HCT116 (cell line): ENCODE measurements at regions not wholly inside any gene's neighbourhood (a gene's known extent, or its start where the extent isn't known, plus 50 kb on each side); places are given as distances from the start of the nearest gene placed in this dataset.

Experiments used
- ATAC-seq: fragments of 200-7000 bp; cut with Tn5 transposase; 2 replicates; pipeline ENCODE4 v1.9.1; 2020; ENCODE audit warnings: mild to moderate bottlenecking, moderate library complexity
- BruUV-seq: library from RNA; stranded (reverse); fragments of 400-500 nt; replicated peaks from 2 replicates; lab custom pipeline; 2021; lab: Mats Ljungman, UMichigan
- CTCF ChIA-PET: fragments of 300-600 bp; sonication (Branson Sonifier 250); formaldehyde crosslinking; loops from one replicate; lab custom pipeline; 2021; ENCODE audit warnings: antibody characterized with exemption; lab: Charles Lee
- POLR2A ChIA-PET: fragments of 300-600, 350-600 bp; sonication (Branson Sonifier 250); formaldehyde crosslinking; loops from one replicate; lab custom pipeline; 2021; ENCODE audit warnings: antibody characterized with exemption; lab: Charles Lee
- RAD21 ChIA-PET, 2 experiments: fragments of 300-600 bp; sonication (Branson Sonifier 250); formaldehyde crosslinking; loops; one replicate each; lab custom pipeline; 2023; ENCODE audit warnings: low total read pairs in 2 of 2; ENCODE audit not compliant: uncharacterized antibody in 2 of 2, unreplicated experiment in 2 of 2, low non-redundant PET in 1 of 2; lab: Charles Lee
- DNase-seq: peaks from one replicate; pipeline ENCODE4 v3.0.0-alpha.2; 2010; ENCODE audit warnings: low read depth, low spot score
- H2AFZ ChIP-seq: fragments of 200-600 bp; shearing (Covaris generic), sonication (generic); 2 replicates; pipeline ENCODE4 v1.6.1; 2017; ENCODE audit warnings: low read depth, mixed run types, mixed read lengths, antibody characterized with exemption, low read length; ENCODE audit not compliant: poor library complexity, severe bottlenecking
- H3K27ac ChIP-seq: 2 replicates; pipeline ENCODE4 v1.5.1; 2012; ENCODE audit warnings: low read depth, low read length
- H3K27me3 ChIP-seq: fragments of 200-600 bp; sonication (generic); 2 replicates; pipeline ENCODE4 v1.6.1; 2016; ENCODE audit warnings: mixed run types, low read length, mixed read lengths; ENCODE audit not compliant: insufficient read depth
- H3K36me3 ChIP-seq, 2 experiments: fragments of 200-500 bp in 1 of 2; fragments of 200-600 bp in 1 of 2; sonication (Bioruptor generic) in 1 of 2; sonication (generic) in 1 of 2; 2 replicates each; pipeline versions ENCODE4 v1.5.1 to v1.6.1; 2014 to 2016; ENCODE audit warnings: low read length in 2 of 2, inconsistent platforms in 1 of 2, mixed read lengths in 1 of 2, mixed run types in 1 of 2; ENCODE audit not compliant: insufficient read depth in 2 of 2, control insufficient read depth in 1 of 2
- H3K4me1 ChIP-seq, 2 experiments: fragments of 200-600 bp in 1 of 2; sonication (generic) in 1 of 2; 2 replicates each; pipeline versions ENCODE4 v1.5.1 to v1.6.1; 2012 to 2017; ENCODE audit warnings: low read length in 2 of 2, inconsistent platforms in 1 of 2, mild to moderate bottlenecking in 1 of 2, mixed read lengths in 1 of 2, mixed run types in 1 of 2, moderate library complexity in 1 of 2; ENCODE audit not compliant: insufficient read depth in 2 of 2, control insufficient read depth in 1 of 2
- H3K4me2 ChIP-seq: fragments of 200-600 bp; sonication (generic); 2 replicates; pipeline ENCODE4 v1.6.1; 2017; ENCODE audit warnings: mixed run types, low read length, mixed read lengths
- H3K4me3 ChIP-seq, 2 experiments: fragments of 200-600 bp in 1 of 2; sonication (generic) in 1 of 2; replicated peaks in 1 of 2; 2 replicates each; pipeline ENCODE4 v1.5.1; 2011 to 2016; ENCODE audit warnings: low read length in 2 of 2, control low read depth in 1 of 2, low read depth in 1 of 2, mild to moderate bottlenecking in 1 of 2, mixed read lengths in 1 of 2, mixed run types in 1 of 2
- H3K79me2 ChIP-seq: fragments of 200-600 bp; sonication (generic); 2 replicates; pipeline ENCODE4 v1.6.1; 2017; ENCODE audit warnings: mild to moderate bottlenecking, mixed run types, low read length, moderate library complexity, mixed read lengths; ENCODE audit not compliant: insufficient read depth
- H3K9ac ChIP-seq: fragments of 200-600 bp; sonication (generic); 2 replicates; pipeline ENCODE4 v1.6.1; 2016; ENCODE audit warnings: low read length, mixed read lengths
- H3K9me2 ChIP-seq: fragments of 200-600 bp; sonication (generic), shearing (Covaris generic); 2 replicates; pipeline ENCODE4 v1.6.1; 2017; ENCODE audit warnings: mixed run types, mild to moderate bottlenecking, moderate library complexity; ENCODE audit not compliant: insufficient read depth
- H3K9me3 ChIP-seq, 2 experiments: fragments of 200-500 bp in 1 of 2; fragments of 200-600 bp in 1 of 2; sonication (Bioruptor generic) in 1 of 2; sonication (generic) in 1 of 2; 2 replicates each; pipeline ENCODE4 v1.6.1; 2014 to 2017; ENCODE audit warnings: low read length in 2 of 2, mixed read lengths in 2 of 2, inconsistent platforms in 1 of 2, low read depth in 1 of 2, mild to moderate bottlenecking in 1 of 2, mixed run types in 1 of 2, moderate library complexity in 1 of 2; ENCODE audit not compliant: control insufficient read depth in 1 of 2, insufficient read depth in 1 of 2
- H4K20me1 ChIP-seq: fragments of 200-600 bp; sonication (generic), shearing (Covaris generic); 2 replicates; pipeline ENCODE4 v1.6.1; 2017; ENCODE audit warnings: mixed run types, mild to moderate bottlenecking, moderate library complexity; ENCODE audit not compliant: insufficient read depth
- ELF1 ChIP-seq: IDR thresholded peaks from 2 replicates; pipeline ENCODE4 v1.6.1; 2012; ENCODE audit warnings: low read depth, borderline replicate concordance
- EZH2 ChIP-seq: fragments of 200-600 bp; sonication (generic); IDR thresholded peaks from 2 replicates; pipeline ENCODE4 v1.6.1; 2017; ENCODE audit warnings: antibody characterized with exemption, mixed run types
- SP1 ChIP-seq: IDR thresholded peaks from 2 replicates; pipeline ENCODE4 v1.6.1; 2012; ENCODE audit warnings: low read depth
- SRF ChIP-seq: IDR thresholded peaks from 2 replicates; pipeline ENCODE4 v1.6.1; 2012; ENCODE audit warnings: low read depth
- intact Hi-C: fragments of 100-400 bp; cut with micrococcal nuclease; formaldehyde crosslinking; loops from 2 replicates; pipeline ENCODE4 v1.10.0; 2022

DNA sequence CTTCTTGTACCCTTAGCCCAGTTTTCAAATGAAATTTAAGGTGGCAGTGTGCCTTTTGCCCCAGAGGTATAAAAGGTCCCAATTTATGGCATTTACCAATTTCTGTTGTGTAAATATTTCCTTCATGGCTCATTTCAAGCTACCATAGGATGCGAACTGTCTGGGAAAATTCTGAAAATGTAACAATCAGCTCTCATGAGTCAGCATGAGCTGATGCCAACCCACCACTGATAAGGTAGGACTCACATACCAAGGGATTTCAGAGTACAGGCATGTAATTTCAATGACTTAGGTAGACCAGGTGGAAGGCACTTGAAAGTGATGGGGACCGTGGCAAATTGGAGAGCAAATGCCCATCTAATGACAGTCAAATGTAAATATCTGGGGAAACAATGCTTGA lies 169.5 kb downstream of the TTC8 start:
- ChIA-PET RAD21 (no interaction called here), POLR2A (no interaction called here), CTCF (no interaction called here)
- Histone ChIP-seq H3K4me3 (no peak overlapping the region), H3K27me3 (no peaks in the 10 kb centered on the region), H3K27ac (no peak overlapping the region), H3K4me1 (peaks cover 0 to 6% of the 10 kb centered on the region in 2 experiments; a peak in 1 of 4 replicates), H3K9me3 (no peaks in the 10 kb centered on the region), H3K9me2 (no peaks in the 10 kb centered on the region), H3K79me2 (no peaks in the 10 kb centered on the region), H3K4me2 (no peak overlapping the region), H2AFZ (no peak overlapping the region), H3K36me3 (no peaks in the 10 kb centered on the region), H3K9ac (no peak overlapping the region), H4K20me1 (no peaks in the 10 kb centered on the region)
- intact Hi-C loops, result no loop called here
- BruUV-seq, result no TSS peak
- TF ChIP-seq SP1 (no peak), ELF1 (no peak)
- ATAC-seq (no peak), DNase-seq (no peak)

GRCh38 chr14:88995437-88996198 lies 171.2 kb downstream of the TTC8 start:
- Histone ChIP-seq H3K27ac (no peak overlapping the region), H3K9me3 (no peaks in the 10 kb centered on the region), H2AFZ (no peak overlapping the region), H3K36me3 (no peaks in the 10 kb centered on the region), H3K4me3 (no peak overlapping the region), H3K27me3 (no peaks in the 10 kb centered on the region), H3K9ac (no peak overlapping the region), H3K4me2 (no peak overlapping the region), H3K79me2 (no peaks in the 10 kb centered on the region), H3K4me1 (peaks cover 6 to 16% of the 10 kb centered on the region in 2 experiments), H4K20me1 (no peaks in the 10 kb centered on the region), H3K9me2 (no peaks in the 10 kb centered on the region)
- no TSS peak for BruUV-seq
- ATAC-seq (no peak), DNase-seq (no peak)
- no peak for TF ChIP-seq EZH2
- TF ChIP-seq SRF, result no peak
- POLR2A ChIA-PET, result no interaction called here
- CTCF ChIA-PET, result no interaction called here
- RAD21 ChIA-PET, result no interaction called here
- intact Hi-C loops, result no loop called here
